ENCODE measurements at regions not wholly inside any gene's neighbourhood (a gene's known extent, or its start where the extent isn't known, plus 50 kb on each side); places are given as distances from the start of the nearest gene placed in this dataset.

DNA sequence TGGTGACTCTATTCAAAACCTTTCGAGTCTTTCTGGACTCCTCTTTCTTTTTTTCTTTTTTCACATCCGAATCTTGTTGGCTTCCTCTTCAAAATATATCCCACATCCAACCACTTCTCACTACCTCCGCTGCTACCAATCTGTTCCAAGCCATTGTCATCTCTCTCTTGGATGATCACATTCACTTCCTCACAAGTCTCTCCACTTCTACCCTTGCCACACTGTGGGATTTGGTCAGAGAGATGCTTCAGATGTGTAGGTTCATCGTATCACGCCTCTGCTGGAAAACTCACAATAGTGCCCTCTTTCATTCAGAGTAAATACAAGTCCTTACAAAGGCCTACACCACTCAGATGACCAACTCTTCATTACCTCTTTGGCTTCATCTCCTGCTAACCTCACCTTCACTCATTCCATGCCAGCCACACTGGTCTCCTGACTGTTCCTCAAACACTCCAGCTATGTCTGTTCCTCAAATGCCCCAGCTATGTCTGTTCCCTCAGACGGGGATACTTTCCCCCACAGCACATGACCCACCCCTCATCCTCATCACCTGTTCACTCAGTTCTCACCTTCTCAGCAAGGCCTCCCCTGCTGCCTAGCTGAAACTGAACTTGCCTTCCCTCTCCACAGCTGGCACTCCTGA lies 67.2 kb upstream of the PELI1 start:
- no peaks in the 10 kb centered on the region for H3K79me1 ChIP-seq (ENCODE audit: low read depth, low read length)
- no peak for TF ChIP-seq GTF2F1 (IDR thresholded peaks at IDR 0.05; ENCODE audit: borderline replicate concordance, low read depth, low read length)
- TF ChIP-seq E2F6 (IDR thresholded peaks at IDR 0.05), result no peak
- TF ChIP-seq YY1 (IDR thresholded peaks at IDR 0.05; ENCODE audit: low read depth, low read length), result no peak
- TF ChIP-seq CHD2 (IDR thresholded peaks at IDR 0.05; ENCODE audit: low read length), result no peak
- no peak for TF ChIP-seq BACH1 (IDR thresholded peaks at IDR 0.05; ENCODE audit: low read length)
- no peak for TF ChIP-seq SP1 (IDR thresholded peaks at IDR 0.05; ENCODE audit: low read depth, low read length)
- FAIRE-seq, result no peak
- no peak overlapping the region for H4K8ac ChIP-seq (ENCODE audit: extremely low read depth, insufficient read depth, low read length)
- no peak overlapping the region for H3K56ac ChIP-seq (replicated peaks; ENCODE audit: insufficient read length, low read depth, low read length)
- H3K79me2 ChIP-seq (ENCODE audit: control insufficient read depth in 1 of 2, insufficient read depth in 2 of 2, low read length in 2 of 2), result no peaks in the 10 kb centered on the region
- ChIA-PET CTCF (ENCODE audit: partially characterized antibody) (interaction anchor here (1.1 to 1.6 kb wide), 2 partner anchors 119 to 162 kb away, joined by 4 to 6 read pairs; no protein-coding TSS in a partner anchor), POLR2A (ENCODE audit: partially characterized antibody) (interaction anchor here (1.4 kb wide), 1 partner anchor 56 kb away, joined by 3 read pairs; no protein-coding TSS in a partner anchor)
- no peak overlapping the region for H4K5ac ChIP-seq (ENCODE audit: insufficient read length, low read depth, low read length)
- no peak overlapping the region for H2BK20ac ChIP-seq (ENCODE audit: low read length)
- peak overlapping the region; percentile 61; the same call in 1 of the 2 replicates for H2BK5ac ChIP-seq (ENCODE audit: low read depth, low read length)
- H2BK120ac ChIP-seq (replicated peaks; ENCODE audit: low read depth, low read length), result no peak overlapping the region
- H2BK15ac ChIP-seq (ENCODE audit: low read length), result no peak overlapping the region
- no peak overlapping the region for H3K4me3 ChIP-seq (ENCODE audit: extremely low read depth in 1 of 4, insufficient read depth in 2 of 4, low read depth in 3 of 4, low read length in 4 of 4)
- H2BK12ac ChIP-seq (ENCODE audit: low read depth, low read length), result peak overlapping the region; percentile 80; the same call in 1 of the 2 replicates
- H3K4me2 ChIP-seq (ENCODE audit: insufficient read depth in 1 of 2, low read depth in 2 of 2, low read length in 2 of 2), result no peak overlapping the region
- DNase-seq (ENCODE audit: low read depth in 1 of 2, low spot score in 2 of 2), result no peak
- no peak overlapping the region for H3K14ac ChIP-seq (ENCODE audit: insufficient read length)
- H3K23me2 ChIP-seq (ENCODE audit: low read depth, low read length), result no peaks in the 10 kb centered on the region; the same call in 1 of the 2 replicates
- H3K27me3 ChIP-seq (replicated peaks in 1 of 4; ENCODE audit: control insufficient read depth in 3 of 4, extremely low read depth in 1 of 4, insufficient read depth in 3 of 4, low read length in 3 of 4), result no peaks in the 10 kb centered on the region
- peaks cover 2 to 8% (median 6%) of the 10 kb centered on the region in 4 experiments; a peak in 3 of 7 replicates for H3K4me1 ChIP-seq (replicated peaks in 1 of 4; ENCODE audit: control insufficient read depth in 3 of 4, insufficient read depth in 4 of 4, low read length in 3 of 4)
- H3K4ac ChIP-seq (replicated peaks; ENCODE audit: insufficient read length, low read depth, low read length), result no peak overlapping the region
- no peak overlapping the region for H3K9ac ChIP-seq (replicated peaks in 1 of 4; ENCODE audit: extremely low read depth in 1 of 4, low read depth in 3 of 4, low read length in 3 of 4)
- H2AFZ ChIP-seq (ENCODE audit: low read length), result no peak overlapping the region
- peak overlapping the region; percentile 75; the same call in 1 of the 2 replicates for H3K18ac ChIP-seq (ENCODE audit: extremely low read depth, low read length)
- peak overlapping the region; percentile 54; the same call in 1 of the 2 replicates for H2AK5ac ChIP-seq (ENCODE audit: low read depth, low read length)
- no peaks in the 10 kb centered on the region for H3K36me3 ChIP-seq (ENCODE audit: control insufficient read depth in 2 of 4, insufficient read depth in 4 of 4, low read length in 3 of 4)
- H3K9me3 ChIP-seq (ENCODE audit: insufficient read depth in 2 of 2, low read depth in 1 of 2, low read length in 1 of 2), result no peaks in the 10 kb centered on the region
- H3K23ac ChIP-seq (ENCODE audit: insufficient read length), result no peak overlapping the region
- 86 to 100% methylated on average over 1 to 6 of the region's 6 CpGs for WGBS, 2 experiments (ENCODE audit: extremely low coverage in 1 of 2, insufficient coverage in 1 of 2, insufficient read length in 1 of 2, insufficient replicate concordance in 2 of 2, low coverage in 1 of 2, low lambda C conversion rate in 2 of 2, missing lambda C conversion rate in 1 of 2)
- no peak overlapping the region for H4K91ac ChIP-seq (replicated peaks; ENCODE audit: insufficient read length, low read length)
- no peaks in the 10 kb centered on the region for H4K20me1 ChIP-seq (replicated peaks in 1 of 2; ENCODE audit: control insufficient read depth in 1 of 2, insufficient read depth in 2 of 2, low read length in 2 of 2)
- H3K27ac ChIP-seq (ENCODE audit: low read depth, low read length), result no peak overlapping the region

All from H1 (cell line).